ENCODE measurements at regions not wholly inside any gene's neighbourhood (a gene's known extent, or its start where the extent isn't known, plus 50 kb on each side); places are given as distances from the start of the nearest gene placed in this dataset.

DNA sequence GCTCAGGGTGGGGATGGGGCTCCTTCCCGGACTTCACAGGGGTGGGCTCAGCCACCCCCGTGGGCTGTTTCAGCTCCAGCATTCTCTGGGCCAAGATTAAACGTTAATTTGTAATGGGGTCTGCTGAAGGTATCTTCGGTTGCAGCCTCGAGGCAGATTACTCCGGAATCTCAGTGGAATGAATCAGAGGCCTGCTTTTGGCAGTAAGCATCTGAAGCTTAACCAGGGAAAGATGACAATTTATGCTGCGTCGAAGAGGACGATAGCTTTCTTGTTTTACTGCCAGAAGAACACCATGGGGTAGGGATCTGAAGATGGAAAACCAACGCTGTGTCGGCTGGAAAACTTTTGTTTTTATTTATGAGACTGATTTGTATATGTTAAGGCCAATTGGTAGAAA is 129.2 kb upstream of the MSX1 start:
- TF ChIP-seq, protein P1, sequence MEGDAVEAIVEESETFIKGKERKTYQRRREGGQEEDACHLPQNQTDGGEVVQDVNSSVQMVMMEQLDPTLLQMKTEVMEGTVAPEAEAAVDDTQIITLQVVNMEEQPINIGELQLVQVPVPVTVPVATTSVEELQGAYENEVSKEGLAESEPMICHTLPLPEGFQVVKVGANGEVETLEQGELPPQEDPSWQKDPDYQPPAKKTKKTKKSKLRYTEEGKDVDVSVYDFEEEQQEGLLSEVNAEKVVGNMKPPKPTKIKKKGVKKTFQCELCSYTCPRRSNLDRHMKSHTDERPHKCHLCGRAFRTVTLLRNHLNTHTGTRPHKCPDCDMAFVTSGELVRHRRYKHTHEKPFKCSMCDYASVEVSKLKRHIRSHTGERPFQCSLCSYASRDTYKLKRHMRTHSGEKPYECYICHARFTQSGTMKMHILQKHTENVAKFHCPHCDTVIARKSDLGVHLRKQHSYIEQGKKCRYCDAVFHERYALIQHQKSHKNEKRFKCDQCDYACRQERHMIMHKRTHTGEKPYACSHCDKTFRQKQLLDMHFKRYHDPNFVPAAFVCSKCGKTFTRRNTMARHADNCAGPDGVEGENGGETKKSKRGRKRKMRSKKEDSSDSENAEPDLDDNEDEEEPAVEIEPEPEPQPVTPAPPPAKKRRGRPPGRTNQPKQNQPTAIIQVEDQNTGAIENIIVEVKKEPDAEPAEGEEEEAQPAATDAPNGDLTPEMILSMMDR (IDR thresholded peaks at IDR 0.05; ENCODE audit: low read depth, low read length) = no peak
- no peak for DNase-seq (ENCODE audit: low read depth, low spot score)
- in situ Hi-C loops (cut with HindIII; ENCODE audit: low sequenced_read_pairs) = no loop called here
- no peak overlapping the region for H3K4me3 ChIP-seq (ENCODE audit: low read depth, low read length)

DNA sequence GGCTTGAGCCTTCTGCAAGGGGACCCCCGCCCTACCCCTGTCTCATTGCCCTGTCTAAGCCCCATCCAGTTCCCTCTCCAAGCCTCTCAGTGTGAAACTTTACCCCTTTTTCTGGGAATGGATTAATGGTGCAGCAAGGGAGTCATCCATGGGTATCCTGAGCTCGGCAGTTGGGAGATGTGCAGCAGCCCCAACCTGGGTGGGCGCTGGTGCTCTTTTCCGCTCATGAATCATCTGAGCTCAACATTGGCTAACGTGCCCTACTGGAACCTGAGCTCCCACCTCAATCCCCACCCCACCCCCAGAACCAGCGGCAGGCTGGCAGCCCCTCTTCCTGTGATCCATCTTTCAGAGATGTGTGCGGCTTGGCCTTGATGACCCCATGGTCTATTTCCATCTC is 130.3 kb upstream of the MSX1 start:
- DNase-seq (ENCODE audit: low read depth, low spot score) = no peak
- TF ChIP-seq, protein P1 (IDR thresholded peaks at IDR 0.05; ENCODE audit: low read depth, low read length) = no peak
- in situ Hi-C loops (cut with HindIII; ENCODE audit: low sequenced_read_pairs) = no loop called here
- H3K4me3 ChIP-seq (ENCODE audit: low read depth, low read length) = no peak overlapping the region

DNA sequence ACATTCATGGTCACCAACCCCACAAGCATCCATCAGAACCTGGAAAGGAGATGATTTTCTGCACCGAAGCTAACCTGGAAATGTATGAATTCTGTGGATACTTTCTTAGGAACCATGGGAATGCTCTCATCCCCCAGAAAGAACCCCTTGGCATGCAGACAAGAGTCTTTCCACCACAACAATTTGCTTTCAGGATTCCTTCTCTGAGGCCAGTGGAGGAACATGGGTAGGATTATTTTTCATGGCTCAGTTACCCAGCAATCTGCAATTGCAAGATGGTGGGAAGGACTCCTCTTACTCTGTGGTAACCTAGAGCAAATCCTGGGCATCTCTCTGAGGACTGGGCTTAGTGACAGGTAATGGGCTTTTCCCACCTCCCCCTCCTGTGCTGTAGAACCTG is 131.9 kb upstream of the MSX1 start:
- no peak overlapping the region for H3K4me3 ChIP-seq (ENCODE audit: low read depth, low read length)
- no peak for DNase-seq (ENCODE audit: low read depth, low spot score)
- in situ Hi-C loops (cut with HindIII; ENCODE audit: low sequenced_read_pairs) = no loop called here
- TF ChIP-seq, protein P1 (IDR thresholded peaks at IDR 0.05; ENCODE audit: low read depth, low read length) = no peak

DNA sequence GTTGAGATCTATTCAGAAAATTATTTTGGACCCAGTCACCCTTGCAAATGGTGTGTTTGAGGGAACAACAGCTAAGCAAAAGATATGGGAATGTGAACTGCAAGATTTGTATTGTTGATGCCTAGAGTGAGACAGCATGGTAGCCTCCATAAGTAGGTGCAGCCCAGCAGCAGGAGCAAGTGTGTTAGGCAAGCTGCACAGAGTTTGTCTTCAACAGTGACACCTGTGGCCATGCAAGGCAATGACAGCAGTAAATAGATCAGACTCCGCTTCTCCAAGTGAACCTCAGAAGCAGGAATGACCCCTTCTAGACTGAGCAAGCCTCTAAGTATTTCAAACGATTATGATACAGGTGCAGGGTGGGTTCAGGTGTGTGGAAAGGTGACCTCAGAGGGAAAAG is 133.4 kb upstream of the MSX1 start:
- H3K4me3 ChIP-seq (ENCODE audit: low read depth, low read length) = no peak overlapping the region
- in situ Hi-C loops (cut with HindIII; ENCODE audit: low sequenced_read_pairs) = no loop called here
- TF ChIP-seq, protein P1 (IDR thresholded peaks at IDR 0.05; ENCODE audit: low read depth, low read length) = peak; percentile 37
- DNase-seq (ENCODE audit: low read depth, low spot score) = no peak

DNA sequence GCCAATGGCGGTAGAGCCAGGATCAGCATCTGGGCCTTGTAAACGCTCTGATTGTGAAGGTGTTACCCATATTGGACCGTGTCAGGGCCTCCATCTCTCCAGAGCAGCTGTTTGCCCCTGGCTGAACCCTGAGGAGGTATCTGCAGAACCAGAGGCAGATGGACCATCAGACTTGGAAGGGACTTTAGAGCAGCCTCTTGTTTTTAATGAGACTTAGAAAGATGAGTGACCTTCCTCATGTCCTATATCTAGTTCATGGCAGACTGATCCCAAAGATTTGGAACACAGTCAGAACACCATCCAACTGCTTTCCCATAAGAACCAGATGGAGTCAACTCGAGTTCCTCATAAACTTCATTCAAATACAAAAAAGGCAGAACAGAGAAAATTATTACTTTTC is 135.1 kb upstream of the MSX1 start:
- no peak for DNase-seq (ENCODE audit: low read depth, low spot score)
- TF ChIP-seq, protein P1 (IDR thresholded peaks at IDR 0.05; ENCODE audit: low read depth, low read length) = no peak
- in situ Hi-C loops (cut with HindIII; ENCODE audit: low sequenced_read_pairs) = no loop called here
- no peak overlapping the region for H3K4me3 ChIP-seq (ENCODE audit: low read depth, low read length)

DNA sequence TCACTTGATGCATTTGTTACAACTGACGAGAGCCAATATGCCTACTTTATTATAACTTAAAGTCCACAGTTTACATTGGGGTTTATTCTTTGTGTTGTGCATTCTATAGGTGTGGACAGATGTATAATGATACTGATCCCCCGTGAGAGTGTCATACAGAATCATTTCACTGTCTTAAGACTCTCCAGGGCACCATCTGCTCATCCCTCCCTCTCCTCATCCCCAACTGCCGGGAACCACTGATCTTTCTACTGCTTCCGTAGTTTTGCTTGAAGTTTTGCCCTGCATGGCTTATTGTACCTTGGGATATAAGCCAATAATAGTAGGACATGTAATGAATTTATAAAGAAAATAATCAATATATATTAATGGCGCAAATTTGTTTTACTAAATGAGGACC is 137.8 kb upstream of the MSX1 start:
- DNase-seq (ENCODE audit: low read depth, low spot score) = no peak
- no peak overlapping the region for H3K4me3 ChIP-seq (ENCODE audit: low read depth, low read length)
- TF ChIP-seq, protein P1 (IDR thresholded peaks at IDR 0.05; ENCODE audit: low read depth, low read length) = no peak
- in situ Hi-C loops (cut with HindIII; ENCODE audit: low sequenced_read_pairs) = no loop called here

DNA sequence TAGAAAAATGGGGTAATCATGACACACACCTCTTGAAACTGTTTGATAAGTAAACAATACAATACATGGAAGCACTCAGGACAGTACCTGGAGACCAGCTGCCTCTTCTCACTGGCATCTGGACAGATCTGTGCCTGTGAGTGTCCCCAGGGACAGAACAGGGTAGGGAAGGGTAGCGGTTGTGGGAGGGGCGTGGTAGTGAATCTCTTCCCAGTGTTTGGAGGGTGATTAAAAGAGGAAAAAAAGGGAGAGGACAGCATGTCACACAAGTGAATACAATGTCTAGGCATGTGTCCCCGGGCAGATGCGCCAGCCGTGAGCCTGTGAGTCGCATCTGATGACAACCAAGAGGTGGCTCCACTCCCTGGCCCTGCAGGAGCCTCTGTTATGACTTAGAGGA is 138.8 kb upstream of the MSX1 start:
- TF ChIP-seq, protein P1 (IDR thresholded peaks at IDR 0.05; ENCODE audit: low read depth, low read length) = no peak
- H3K4me3 ChIP-seq (ENCODE audit: low read depth, low read length) = no peak overlapping the region
- no peak for DNase-seq (ENCODE audit: low read depth, low spot score)
- in situ Hi-C loops (cut with HindIII; ENCODE audit: low sequenced_read_pairs) = no loop called here

Measured in astrocyte of the spinal cord (primary cell).